ENCODE measurements at regions not wholly inside any gene's neighbourhood (a gene's known extent, or its start where the extent isn't known, plus 50 kb on each side); places are given as distances from the start of the nearest gene placed in this dataset.

GRCh38 chr2:224202281-224202865, 163.3 kb upstream of the SERPINE2 start:
- TF ChIP-seq CTCF (IDR thresholded peaks at IDR 0.05) (no peak), POLR2A (IDR thresholded peaks at IDR 0.05) (no peak)
